ENCODE measurements at regions not wholly inside any gene's neighbourhood (a gene's known extent, or its start where the extent isn't known, plus 50 kb on each side); places are given as distances from the start of the nearest gene placed in this dataset.

DNA sequence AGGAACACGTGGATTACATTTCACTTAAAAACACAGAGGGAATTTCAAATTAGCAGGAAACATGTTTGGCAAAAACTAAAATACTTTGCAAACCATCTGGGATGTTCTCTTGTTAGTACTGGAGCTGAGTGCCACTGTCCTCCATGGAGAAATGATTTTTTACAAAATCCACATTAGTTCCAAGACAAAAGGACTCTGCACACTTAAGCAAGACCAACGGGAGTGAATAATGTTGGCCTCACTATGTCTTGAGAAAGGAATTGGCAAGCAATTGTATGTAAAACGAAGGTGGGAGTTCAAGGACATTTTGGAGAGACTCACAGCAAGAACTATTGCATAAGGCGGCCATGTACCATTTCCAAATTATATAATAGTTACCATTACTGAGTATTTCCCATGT, 547.5 kb downstream of the EBF1 start:
- no peak for DNase-seq

DNA sequence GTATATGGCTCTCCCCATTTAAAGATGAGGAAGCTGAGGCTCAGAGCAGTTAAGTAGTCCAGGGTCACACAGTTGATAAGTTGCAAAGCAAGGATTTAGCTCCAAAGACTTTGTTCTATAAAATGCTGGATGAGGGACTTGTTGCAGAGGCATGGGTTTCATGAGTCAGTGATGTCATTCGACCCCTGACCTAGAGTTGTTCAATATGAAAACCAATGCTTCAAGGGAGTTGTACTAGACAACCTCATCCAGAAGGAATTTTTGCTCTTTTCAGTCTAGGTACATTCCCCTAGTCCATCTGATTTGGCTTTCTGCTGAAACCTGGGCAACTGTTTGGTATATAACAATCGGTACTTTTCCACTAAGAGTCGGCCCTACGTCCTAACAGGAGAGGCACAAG, 550.4 kb downstream of the EBF1 start:
- DNase-seq: no peak

DNA sequence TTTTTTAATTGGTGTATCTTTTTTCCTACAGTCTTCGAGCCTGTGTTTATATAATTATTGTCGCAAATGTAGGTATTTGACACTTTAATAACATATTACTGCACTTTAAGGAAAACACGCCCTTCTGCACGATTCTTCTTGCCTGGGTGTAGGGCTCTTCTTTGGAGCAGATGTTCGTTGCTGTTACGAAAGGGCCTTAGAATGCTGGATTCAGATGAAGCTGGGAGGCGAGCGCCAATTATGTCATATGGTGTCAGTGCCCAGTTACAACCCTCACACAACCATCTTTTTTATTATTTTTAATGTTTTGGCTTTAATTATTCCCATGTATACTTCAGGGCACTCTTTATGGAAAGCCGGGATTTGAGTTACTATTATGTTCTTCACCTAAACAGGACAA, 553.0 kb downstream of the EBF1 start:
- DNase-seq: no peak

- DNase-seq: no peak
Observed at GRCh38 chr5:158545949-158546530, 553.7 kb downstream of the EBF1 start.

GRCh38 chr5:158544388-158545339, 555.1 kb downstream of the EBF1 start:
- no peak for DNase-seq

- no peak for DNase-seq
Observed at GRCh38 chr5:158543539-158544387, 556.0 kb downstream of the EBF1 start.

GRCh38 chr5:158541536-158542297, 558.0 kb downstream of the EBF1 start:
- no peak for DNase-seq

- DNase-seq: no peak
Observed at GRCh38 chr5:158538506-158539074, 561.1 kb downstream of the EBF1 start.

- DNase-seq: no peak
Observed at GRCh38 chr5:158537366-158537765, 562.4 kb downstream of the EBF1 start.

DNA sequence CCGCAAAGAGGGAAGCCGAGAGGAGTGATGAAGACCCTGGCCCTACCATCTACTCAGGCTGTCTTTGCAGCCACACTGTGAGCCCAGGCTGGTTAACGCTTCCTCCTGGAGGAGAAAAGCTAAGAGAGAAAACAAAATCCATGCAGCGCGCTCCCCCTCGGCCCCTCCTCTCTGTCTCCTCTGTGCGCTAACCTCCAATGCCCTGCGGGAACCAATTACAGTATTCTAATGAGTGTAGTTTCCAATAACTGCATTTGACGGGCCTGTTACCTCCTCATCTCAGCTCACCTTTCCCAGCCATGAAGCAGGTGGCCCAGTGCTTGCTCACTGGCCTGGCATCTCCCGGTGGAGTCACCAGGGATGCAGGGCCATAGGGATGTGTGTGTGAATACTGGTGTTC, 565.5 kb downstream of the EBF1 start:
- peak; percentile 24 for DNase-seq

- no peak for DNase-seq
Observed at GRCh38 chr5:158532739-158533138, 567.0 kb downstream of the EBF1 start.

GRCh38 chr5:158531860-158532259, 567.9 kb downstream of the EBF1 start:
- no peak for DNase-seq

GRCh38 chr5:158530115-158530514, 569.6 kb downstream of the EBF1 start:
- DNase-seq: no peak

- DNase-seq: no peak
Observed at GRCh38 chr5:158529454-158529853, 570.3 kb downstream of the EBF1 start.

GRCh38 chr5:158525663-158526062, 574.1 kb downstream of the EBF1 start:
- DNase-seq: no peak

DNA sequence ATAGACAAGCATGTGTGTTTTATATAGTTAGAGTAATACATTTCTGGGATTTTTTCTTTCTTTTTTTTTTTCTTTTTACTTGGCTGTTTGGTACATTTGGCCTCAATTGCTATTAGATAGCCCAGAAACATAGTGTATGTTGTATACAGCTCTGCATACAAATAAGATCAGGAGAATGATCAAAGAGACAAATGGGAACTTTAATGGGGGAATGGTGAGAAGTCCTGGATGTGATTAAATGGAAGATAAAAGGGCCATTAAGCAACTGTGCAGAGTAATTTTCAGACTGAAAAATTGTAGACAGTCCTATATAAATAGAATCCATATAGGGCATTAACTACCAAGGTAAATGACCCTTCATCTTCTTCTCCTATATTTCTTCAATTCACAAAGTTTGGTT, 575.6 kb downstream of the EBF1 start:
- no peak for DNase-seq

- DNase-seq: no peak
Observed at GRCh38 chr5:158522776-158523175, 576.9 kb downstream of the EBF1 start.

GRCh38 chr5:158521995-158522394, 577.7 kb downstream of the EBF1 start:
- no peak for DNase-seq

GRCh38 chr5:158519433-158520021, 580.2 kb downstream of the EBF1 start:
- DNase-seq: no peak

DNA sequence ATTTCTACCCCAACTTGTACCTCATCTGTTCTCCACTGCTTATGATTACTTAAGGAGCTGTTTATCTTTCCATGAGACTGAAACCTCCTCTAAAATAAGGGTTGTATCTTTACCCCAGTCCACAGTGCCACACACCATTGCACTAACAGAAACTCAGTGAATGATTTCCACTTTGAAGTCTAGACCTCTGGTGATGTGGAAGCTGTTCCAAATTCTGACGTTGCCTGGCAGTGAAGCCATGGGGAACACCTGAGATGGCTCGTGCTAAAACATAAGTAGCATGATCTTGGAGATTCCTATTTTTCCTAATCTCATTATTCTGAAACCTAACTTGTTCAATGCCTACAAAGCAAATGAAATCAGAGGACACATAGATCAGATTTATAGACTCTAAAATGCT, 583.2 kb downstream of the EBF1 start:
- no peak for DNase-seq

- no peak for DNase-seq
Observed at GRCh38 chr5:158514986-158515359, 584.7 kb downstream of the EBF1 start.

Measured in NCI-H1436 treated with DMSO at 0.1 percent for 48 hours (cell line).